Gastrocnemius medialis (tissue), 4 donors: ENCODE measurements at regions not wholly inside any gene's neighbourhood (a gene's known extent, or its start where the extent isn't known, plus 50 kb on each side); places are given as distances from the start of the nearest gene placed in this dataset.

Experiments
- CTCF ChIP-seq, 5 experiments: fragments of 450-650 bp in 3 of 5; fragments of 200-600 bp in 2 of 5; sonication (generic) in 2 of 5; IDR thresholded peaks in 4 of 5; conservative IDR thresholded peaks in 1 of 5; 1 replicate in 4 of 5; 2 replicates in 1 of 5; pipeline ENCODE4 v1.5.1; 2016 to 2019; ENCODE audit warnings: antibody characterized with exemption in 5 of 5, mild to moderate bottlenecking in 3 of 5, moderate library complexity in 3 of 5
- POLR2A ChIP-seq, 2 donors: fragments of 450-650 bp; IDR thresholded peaks; one replicate each; pipeline ENCODE4 v1.6.1; 2017; ENCODE audit warnings: antibody characterized with exemption in 2 of 2, mild to moderate bottlenecking in 2 of 2, moderate library complexity in 2 of 2

GRCh38 chr12:58381546-58381945, 440.2 kb downstream of the ATP23 start:
- TF ChIP-seq CTCF (IDR thresholded peaks at IDR 0.05 in 4 of 5, conservative IDR thresholded peaks at IDR 0.05 in 1 of 5) (no peak), POLR2A (IDR thresholded peaks at IDR 0.05) (no peak)
